SK-N-SH treated with all-trans-retinoic acid at 6 μM for 48 hours (cell line): ENCODE measurements at regions not wholly inside any gene's neighbourhood (a gene's known extent, or its start where the extent isn't known, plus 50 kb on each side); places are given as distances from the start of the nearest gene placed in this dataset.

Source experiments
- ARNTL ChIP-seq: fragments of 450-650 bp; formaldehyde crosslinking; IDR thresholded peaks from 2 replicates; pipeline ENCODE4 v1.5.0; 2020; ENCODE audit warnings: low read depth, mild to moderate bottlenecking, moderate library complexity, borderline replicate concordance
- BACH2 ChIP-seq: fragments of 250-450 bp; sonication (Bioruptor Pico); IDR thresholded peaks from 2 replicates; pipeline ENCODE4 v1.9.0; 2021; ENCODE audit warnings: mild to moderate bottlenecking, borderline replicate concordance
- PPARA ChIP-seq: fragments of 250-450 bp; sonication (Bioruptor Pico); IDR thresholded peaks from 2 replicates; pipeline ENCODE4 v1.5.0; 2020; ENCODE audit warnings: mild to moderate bottlenecking, borderline replicate concordance
- ZNF8 ChIP-seq: fragments of 450-650 bp; formaldehyde crosslinking; IDR thresholded peaks from 2 replicates; pipeline ENCODE4 v1.5.0; 2020; ENCODE audit warnings: mild to moderate bottlenecking, moderate library complexity
- TF ChIP-seq, protein P1 (sequence below): fragments of 250-450 bp; sonication (Bioruptor Pico); IDR thresholded peaks from 2 replicates; pipeline ENCODE4 v1.8.0; 2020; ENCODE audit warnings: mild to moderate bottlenecking, moderate library complexity, borderline replicate concordance
- TF ChIP-seq, protein P2 (sequence below): fragments of 250-450 bp; sonication (Bioruptor Pico); IDR thresholded peaks from 2 replicates; pipeline ENCODE4 v1.5.1; 2020; ENCODE audit warnings: low read depth, mild to moderate bottlenecking, moderate library complexity
- TF ChIP-seq, protein P3 (sequence below): fragments of 250-450 bp; sonication (Bioruptor Pico); IDR thresholded peaks from 2 replicates; pipeline ENCODE4 v1.5.1; 2021; ENCODE audit warnings: mild to moderate bottlenecking, moderate library complexity

DNA sequence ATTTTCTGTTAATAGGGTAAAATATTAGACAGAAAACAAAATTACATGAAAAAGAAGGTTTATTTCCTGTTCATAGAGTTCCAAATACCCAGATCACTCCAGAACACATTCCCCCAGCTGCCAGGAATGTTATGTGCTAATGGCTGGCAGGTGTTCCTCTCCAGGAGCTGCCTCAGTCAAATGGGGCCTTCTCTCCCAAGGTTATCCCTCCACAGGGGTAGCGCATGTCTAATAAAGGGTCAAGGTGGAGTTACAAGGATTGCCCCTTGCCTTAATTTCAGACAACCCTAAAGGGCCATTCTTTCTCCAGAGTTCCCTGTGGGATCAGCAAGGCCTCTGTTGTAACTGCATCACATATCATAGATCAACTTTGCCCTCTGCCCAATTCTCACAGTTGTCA lies 148.6 kb upstream of the PLPPR1 start:
- TF ChIP-seq, protein P1, sequence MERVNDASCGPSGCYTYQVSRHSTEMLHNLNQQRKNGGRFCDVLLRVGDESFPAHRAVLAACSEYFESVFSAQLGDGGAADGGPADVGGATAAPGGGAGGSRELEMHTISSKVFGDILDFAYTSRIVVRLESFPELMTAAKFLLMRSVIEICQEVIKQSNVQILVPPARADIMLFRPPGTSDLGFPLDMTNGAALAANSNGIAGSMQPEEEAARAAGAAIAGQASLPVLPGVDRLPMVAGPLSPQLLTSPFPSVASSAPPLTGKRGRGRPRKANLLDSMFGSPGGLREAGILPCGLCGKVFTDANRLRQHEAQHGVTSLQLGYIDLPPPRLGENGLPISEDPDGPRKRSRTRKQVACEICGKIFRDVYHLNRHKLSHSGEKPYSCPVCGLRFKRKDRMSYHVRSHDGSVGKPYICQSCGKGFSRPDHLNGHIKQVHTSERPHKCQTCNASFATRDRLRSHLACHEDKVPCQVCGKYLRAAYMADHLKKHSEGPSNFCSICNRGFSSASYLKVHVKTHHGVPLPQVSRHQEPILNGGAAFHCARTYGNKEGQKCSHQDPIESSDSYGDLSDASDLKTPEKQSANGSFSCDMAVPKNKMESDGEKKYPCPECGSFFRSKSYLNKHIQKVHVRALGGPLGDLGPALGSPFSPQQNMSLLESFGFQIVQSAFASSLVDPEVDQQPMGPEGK (CRISPR knock-in tag) = no peak
- TF ChIP-seq, protein P2, sequence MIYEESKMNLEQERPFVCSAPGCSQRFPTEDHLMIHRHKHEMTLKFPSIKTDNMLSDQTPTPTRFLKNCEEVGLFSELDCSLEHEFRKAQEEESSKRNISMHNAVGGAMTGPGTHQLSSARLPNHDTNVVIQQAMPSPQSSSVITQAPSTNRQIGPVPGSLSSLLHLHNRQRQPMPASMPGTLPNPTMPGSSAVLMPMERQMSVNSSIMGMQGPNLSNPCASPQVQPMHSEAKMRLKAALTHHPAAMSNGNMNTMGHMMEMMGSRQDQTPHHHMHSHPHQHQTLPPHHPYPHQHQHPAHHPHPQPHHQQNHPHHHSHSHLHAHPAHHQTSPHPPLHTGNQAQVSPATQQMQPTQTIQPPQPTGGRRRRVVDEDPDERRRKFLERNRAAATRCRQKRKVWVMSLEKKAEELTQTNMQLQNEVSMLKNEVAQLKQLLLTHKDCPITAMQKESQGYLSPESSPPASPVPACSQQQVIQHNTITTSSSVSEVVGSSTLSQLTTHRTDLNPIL (CRISPR knock-in tag) = no peak
- TF ChIP-seq ZNF8 (CRISPR knock-in tag) (no peak), ARNTL (CRISPR knock-in tag) (no peak), PPARA (CRISPR knock-in tag) (no peak), BACH2 (CRISPR knock-in tag) (no peak)
- TF ChIP-seq, protein P3, sequence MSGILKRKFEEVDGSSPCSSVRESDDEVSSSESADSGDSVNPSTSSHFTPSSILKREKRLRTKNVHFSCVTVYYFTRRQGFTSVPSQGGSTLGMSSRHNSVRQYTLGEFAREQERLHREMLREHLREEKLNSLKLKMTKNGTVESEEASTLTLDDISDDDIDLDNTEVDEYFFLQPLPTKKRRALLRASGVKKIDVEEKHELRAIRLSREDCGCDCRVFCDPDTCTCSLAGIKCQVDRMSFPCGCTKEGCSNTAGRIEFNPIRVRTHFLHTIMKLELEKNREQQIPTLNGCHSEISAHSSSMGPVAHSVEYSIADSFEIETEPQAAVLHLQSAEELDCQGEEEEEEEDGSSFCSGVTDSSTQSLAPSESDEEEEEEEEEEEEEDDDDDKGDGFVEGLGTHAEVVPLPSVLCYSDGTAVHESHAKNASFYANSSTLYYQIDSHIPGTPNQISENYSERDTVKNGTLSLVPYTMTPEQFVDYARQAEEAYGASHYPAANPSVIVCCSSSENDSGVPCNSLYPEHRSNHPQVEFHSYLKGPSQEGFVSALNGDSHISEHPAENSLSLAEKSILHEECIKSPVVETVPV (CRISPR knock-in tag) = no peak
